ENCODE measurements at regions not wholly inside any gene's neighbourhood (a gene's known extent, or its start where the extent isn't known, plus 50 kb on each side); places are given as distances from the start of the nearest gene placed in this dataset.

GRCh38 chr4:106766519-106766918, 269.6 kb downstream of the DKK2 start:
- no peak for DNase-seq

GRCh38 chr4:106764774-106765173, 271.3 kb downstream of the DKK2 start:
- DNase-seq: no peak

- DNase-seq: no peak
Observed at GRCh38 chr4:106762666-106763443, 273.3 kb downstream of the DKK2 start.

- no peak for DNase-seq
Observed at GRCh38 chr4:106753426-106753825, 282.7 kb downstream of the DKK2 start.

GRCh38 chr4:106746451-106746850, 289.7 kb downstream of the DKK2 start:
- DNase-seq: no peak

GRCh38 chr4:106738121-106738520, 298.0 kb downstream of the DKK2 start:
- no peak for DNase-seq

- no peak for DNase-seq
Observed at GRCh38 chr4:106718548-106718947, 317.6 kb downstream of the DKK2 start.

- DNase-seq: no peak
Observed at GRCh38 chr4:106717091-106717490, 319.0 kb downstream of the DKK2 start.

- no peak for DNase-seq
Observed at GRCh38 chr4:106715825-106716224, 320.3 kb downstream of the DKK2 start.

- DNase-seq: no peak
Observed at GRCh38 chr4:106708464-106708816, 327.7 kb downstream of the DKK2 start.

- DNase-seq: no peak
Observed at GRCh38 chr4:106707776-106708463, 328.2 kb downstream of the DKK2 start.

GRCh38 chr4:106704253-106704870, 331.8 kb downstream of the DKK2 start:
- no peak for DNase-seq

- DNase-seq: no peak
Observed at GRCh38 chr4:106700321-106700720, 331.7 kb upstream of the GIMD1 start.

- DNase-seq: no peak
Observed at GRCh38 chr4:106698621-106699195, 330.1 kb upstream of the GIMD1 start.

GRCh38 chr4:106695501-106696262, 327.1 kb upstream of the GIMD1 start:
- no peak for DNase-seq

- DNase-seq: no peak
Observed at GRCh38 chr4:106694232-106694631, 325.7 kb upstream of the GIMD1 start.

- no peak for DNase-seq
Observed at GRCh38 chr4:106691749-106692148, 323.2 kb upstream of the GIMD1 start.

- no peak for DNase-seq
Observed at GRCh38 chr4:106690487-106690886, 321.9 kb upstream of the GIMD1 start.

GRCh38 chr4:106687026-106687425, 318.4 kb upstream of the GIMD1 start:
- DNase-seq: no peak

- no peak for DNase-seq
Observed at GRCh38 chr4:106681381-106681921, 312.9 kb upstream of the GIMD1 start.

GRCh38 chr4:106679063-106679462, 310.5 kb upstream of the GIMD1 start:
- DNase-seq: no peak

- no peak for DNase-seq
Observed at GRCh38 chr4:106677213-106677612, 308.6 kb upstream of the GIMD1 start.

Measured in islet precursor cell (in vitro differentiated cells).